HS-27A (cell line): ENCODE measurements at regions not wholly inside any gene's neighbourhood (a gene's known extent, or its start where the extent isn't known, plus 50 kb on each side); places are given as distances from the start of the nearest gene placed in this dataset.

ENCODE experiments used
- DNase-seq: peaks from one replicate; pipeline ENCODE4 v3.0.0-alpha.2; 2012; ENCODE audit warnings: low read depth, missing footprints

DNA sequence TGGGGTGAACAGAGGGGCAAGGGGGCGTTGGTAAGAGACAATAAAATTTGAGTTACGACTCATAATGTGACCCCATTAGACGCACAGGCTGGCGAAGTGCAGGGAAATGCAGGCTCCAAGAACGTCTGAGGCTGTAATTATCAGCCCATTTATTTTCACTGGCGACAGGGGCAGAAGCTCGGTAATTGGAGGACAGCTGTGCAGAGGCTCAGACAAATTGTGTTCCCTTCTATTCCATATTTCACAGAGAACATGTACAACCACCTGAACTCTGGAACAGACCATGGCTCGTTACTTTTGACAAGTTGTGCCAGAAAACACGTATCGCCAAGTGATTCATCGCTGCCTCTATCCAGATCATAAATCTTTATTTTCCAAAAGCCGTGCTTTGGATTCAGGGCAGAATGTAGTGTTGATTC is 137.3 kb upstream of the FRMD4A start:
- DNase-seq, result no peak

DNA sequence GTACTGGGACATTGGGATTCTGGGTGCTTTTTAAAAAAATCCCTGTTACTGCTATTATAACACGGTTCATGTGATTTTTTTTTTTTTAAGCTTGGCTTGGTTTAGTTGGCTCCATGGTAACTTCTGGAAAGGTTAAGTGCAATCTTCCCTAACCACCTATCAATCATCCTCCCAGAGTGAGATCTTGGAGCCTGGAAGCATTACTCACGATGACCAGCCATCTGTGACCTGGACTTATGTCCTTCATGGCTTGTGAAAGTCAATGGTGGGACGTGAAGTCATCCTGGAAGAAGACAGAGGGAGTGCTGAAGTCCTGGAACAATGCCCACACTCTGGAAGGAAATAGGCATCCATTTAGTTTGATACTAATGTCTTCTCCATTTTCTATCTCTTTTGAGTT is 135.5 kb upstream of the FRMD4A start:
- DNase-seq, result no peak

- DNase-seq, result no peak
These were observed 129.7 kb upstream of the FRMD4A start for GRCh38 chr10:14460447-14460846.

DNA sequence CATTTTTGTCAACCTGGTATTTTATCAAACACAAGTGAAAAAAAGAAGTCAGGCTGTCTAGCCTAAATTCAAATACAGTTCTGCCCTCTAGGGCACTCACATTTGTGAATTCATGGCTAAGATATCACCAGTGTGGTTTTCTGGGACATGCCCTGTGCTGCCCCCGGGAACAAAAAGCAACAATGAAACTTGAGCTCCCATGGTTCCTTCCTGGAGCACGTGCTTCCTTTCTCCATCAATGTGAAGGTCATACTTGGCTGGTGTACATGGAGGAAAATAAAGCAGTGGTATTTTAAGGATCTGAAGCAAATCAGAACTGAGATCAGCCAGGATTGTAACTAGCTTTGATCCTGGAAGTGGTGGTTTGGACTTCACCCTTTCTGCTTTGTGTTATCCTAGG is 128.9 kb upstream of the FRMD4A start:
- DNase-seq, result no peak

DNA sequence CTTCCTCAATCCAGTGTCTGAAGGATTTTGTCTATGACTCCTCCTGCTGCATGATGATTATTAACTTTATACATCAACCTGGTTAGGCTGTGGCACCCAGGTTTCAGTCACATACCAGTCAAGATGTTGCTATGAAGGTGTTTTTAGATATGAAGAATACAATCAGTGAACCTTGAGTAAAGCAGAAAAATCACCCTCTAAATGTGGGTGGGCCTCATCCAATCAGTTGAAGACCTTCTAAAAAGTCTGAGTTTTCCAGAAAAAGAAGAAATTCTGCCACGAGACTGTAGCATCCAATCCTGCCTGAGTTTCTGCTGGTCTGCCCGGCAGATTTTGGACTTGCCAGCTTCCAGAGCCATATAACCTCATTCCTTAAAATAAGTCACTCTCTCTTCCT is 126.1 kb upstream of the FRMD4A start:
- no peak for DNase-seq

DNA sequence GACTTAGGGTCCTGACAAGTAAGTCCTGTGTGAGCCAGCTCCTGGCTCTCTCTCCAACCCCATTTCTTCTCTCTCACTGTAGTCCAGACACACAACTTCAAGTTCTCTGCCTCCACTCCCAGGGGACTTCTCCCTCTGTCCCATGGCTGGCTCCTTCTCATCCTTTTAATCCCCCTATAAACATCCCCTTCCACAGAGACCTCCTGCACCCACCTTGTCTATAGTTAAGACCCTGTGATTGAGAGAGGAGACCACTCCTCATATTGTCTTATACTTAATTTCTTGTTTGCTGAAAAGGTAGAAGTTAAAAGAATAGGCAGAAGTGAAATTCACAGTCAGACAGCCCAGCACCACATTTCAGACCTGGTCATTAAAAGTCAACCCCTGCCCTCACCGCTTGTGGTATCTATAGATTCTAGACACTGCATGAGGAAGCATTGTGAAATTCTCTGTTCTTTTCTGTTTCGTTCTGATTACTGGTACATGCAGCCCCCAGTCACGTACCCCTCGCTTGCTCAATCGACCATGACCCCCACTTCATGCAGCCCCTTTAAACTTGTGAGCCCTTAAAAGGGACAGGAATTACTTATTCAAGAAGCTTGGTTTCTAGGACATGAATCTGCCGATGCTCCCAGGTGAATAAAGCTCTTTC is 125.6 kb upstream of the FRMD4A start:
- no peak for DNase-seq

GRCh38 chr10:14454629-14455028 is 123.9 kb upstream of the FRMD4A start:
- DNase-seq, result no peak

GRCh38 chr10:14454206-14454605 is 123.5 kb upstream of the FRMD4A start:
- DNase-seq, result no peak

- DNase-seq, result no peak
These were observed 122.9 kb upstream of the FRMD4A start for GRCh38 chr10:14453593-14453992.

DNA sequence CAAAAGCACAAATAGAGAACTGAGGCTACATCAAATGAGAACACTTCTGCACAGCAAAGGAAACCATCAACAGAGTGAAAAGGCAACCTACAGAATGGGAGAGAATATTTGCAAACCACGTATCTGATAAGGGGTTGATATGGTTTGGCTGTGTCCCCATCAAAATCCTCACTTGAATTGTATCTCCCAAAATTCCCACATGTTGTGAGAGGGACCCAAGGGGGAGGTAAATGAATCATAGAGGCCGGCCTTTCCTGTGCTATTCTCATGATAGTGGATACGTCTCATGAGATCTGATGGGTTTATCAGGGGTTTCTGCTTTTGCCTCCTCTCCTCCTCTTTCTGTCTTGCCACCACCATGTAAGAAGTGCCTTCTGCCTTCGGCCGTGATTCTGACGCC is 120.6 kb upstream of the FRMD4A start:
- no peak for DNase-seq

- DNase-seq, result peak; percentile 35
These were observed 119.3 kb upstream of the FRMD4A start for GRCh38 chr10:14450041-14450491.

- no peak for DNase-seq
These were observed 118.6 kb upstream of the FRMD4A start for GRCh38 chr10:14449293-14449815.

- no peak for DNase-seq
These were observed 117.7 kb upstream of the FRMD4A start for GRCh38 chr10:14448197-14448990.

GRCh38 chr10:14447094-14447839 is 116.5 kb upstream of the FRMD4A start:
- no peak for DNase-seq

DNA sequence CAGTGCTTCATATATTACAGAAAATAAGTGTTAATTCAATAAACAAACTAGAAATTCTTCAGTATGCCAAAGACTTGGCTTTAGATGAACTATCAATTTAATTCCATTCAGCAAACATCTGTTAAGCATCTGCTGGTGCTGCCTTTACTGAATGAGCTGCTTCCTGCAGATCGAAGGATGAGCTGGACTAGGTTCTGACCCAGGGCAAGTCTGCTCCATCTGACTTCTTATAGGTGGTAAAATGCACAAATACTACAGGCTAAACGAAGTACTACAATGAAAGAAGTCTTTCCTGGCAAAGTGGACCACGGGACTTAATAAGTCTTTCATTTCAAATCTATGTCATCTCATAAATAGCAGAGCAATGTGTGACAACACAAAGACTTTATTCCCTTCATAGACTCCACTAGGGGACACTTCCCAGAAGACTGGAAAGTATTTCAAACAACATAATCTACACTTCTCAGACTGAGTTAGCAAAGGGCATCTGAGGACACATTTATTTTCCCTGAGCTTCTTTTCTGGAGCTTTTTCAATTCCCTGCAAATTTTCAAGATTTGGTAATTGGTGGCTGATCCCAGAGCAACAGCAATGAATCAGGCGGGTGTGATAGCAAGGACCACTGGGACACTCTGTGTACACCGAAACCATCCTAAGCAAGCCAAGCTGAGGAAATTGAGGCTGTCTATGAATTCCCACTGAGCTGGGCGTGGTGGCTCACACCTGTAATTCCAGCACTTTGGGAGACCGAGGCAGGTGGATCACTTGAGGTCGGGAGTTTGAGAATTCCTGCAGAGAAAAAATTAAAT is 108.9 kb upstream of the FRMD4A start:
- no peak for DNase-seq

- DNase-seq, result no peak
These were observed 107.9 kb upstream of the FRMD4A start for GRCh38 chr10:14438576-14438975.

- no peak for DNase-seq
These were observed 107.3 kb upstream of the FRMD4A start for GRCh38 chr10:14438057-14438456.

DNA sequence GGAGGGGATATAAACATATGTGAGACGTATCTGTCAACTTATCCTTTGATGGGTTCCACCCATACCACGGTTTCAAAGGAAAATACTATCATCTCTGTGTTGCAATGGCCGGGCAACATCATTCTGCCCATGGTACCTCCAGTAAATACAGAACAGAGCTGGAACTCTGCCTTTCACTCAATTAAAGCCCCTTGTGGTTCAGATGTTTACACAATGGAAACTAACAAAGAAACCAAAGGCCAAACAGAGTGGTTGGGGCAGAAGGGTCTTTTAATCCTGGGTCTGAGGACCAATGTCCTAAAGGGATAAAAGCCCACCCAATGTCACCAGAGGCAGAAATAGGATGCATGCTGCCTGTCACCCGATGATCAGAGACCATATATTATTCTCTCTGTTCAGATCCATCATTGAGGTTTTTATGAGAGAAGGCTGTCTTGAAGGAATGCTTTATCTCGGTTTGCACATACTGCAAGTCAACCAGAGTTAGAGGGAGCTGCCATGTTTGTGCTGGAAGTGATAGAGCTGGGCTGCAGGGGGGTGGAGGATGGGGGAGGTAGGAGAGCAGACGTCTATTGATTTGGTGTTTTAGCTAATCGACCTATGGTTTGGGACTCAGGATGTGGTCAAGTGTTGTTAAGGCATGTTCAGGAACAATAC is 105.4 kb upstream of the FRMD4A start:
- no peak for DNase-seq

GRCh38 chr10:14433147-14433546 is 102.4 kb upstream of the FRMD4A start:
- DNase-seq, result no peak

GRCh38 chr10:14431868-14432267 is 101.1 kb upstream of the FRMD4A start:
- DNase-seq, result no peak

GRCh38 chr10:14429043-14429700 is 98.4 kb upstream of the FRMD4A start:
- no peak for DNase-seq
